GM12865 (cell line): ENCODE measurements at regions not wholly inside any gene's neighbourhood (a gene's known extent, or its start where the extent isn't known, plus 50 kb on each side); places are given as distances from the start of the nearest gene placed in this dataset.

Experiments used
- DNase-seq: peaks from one replicate; pipeline ENCODE4 v3.0.0; 2010; ENCODE audit warnings: low read depth
- H3K4me3 ChIP-seq: 2 replicates; pipeline ENCODE4 v1.5.1; 2011; ENCODE audit warnings: mild to moderate bottlenecking, low read depth, low read length, control low read depth
- CTCF ChIP-seq: IDR thresholded peaks from 2 replicates; pipeline ENCODE4 v1.5.1; 2011; ENCODE audit warnings: low read length, control low read depth, low read depth, inconsistent platforms; ENCODE audit not compliant: insufficient read depth; ENCODE audit errors: missing control alignments

DNA sequence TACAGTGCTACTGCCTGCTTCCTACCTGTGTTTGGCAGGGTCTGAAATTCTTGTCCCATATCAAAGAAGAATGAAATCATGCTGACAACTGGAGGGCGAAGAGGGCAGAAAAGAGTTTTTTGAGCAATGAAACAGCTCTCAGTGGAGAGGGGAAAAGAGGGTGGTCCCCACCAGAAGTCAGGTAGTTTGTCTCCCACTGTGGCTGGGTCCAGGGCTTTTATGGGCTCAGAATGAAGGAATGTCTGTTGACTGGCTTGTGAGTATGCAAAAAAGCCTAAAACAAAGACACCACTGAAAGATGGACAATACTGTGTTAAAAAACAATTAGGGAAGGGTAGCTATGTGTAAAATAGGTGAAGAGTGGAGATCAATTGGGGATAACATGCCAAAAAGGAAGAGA lies 115.0 kb downstream of the ADAM29 start:
- no peak for TF ChIP-seq CTCF
- H3K4me3 ChIP-seq = no peak overlapping the region
- no peak for DNase-seq

- H3K4me3 ChIP-seq = no peak overlapping the region
- DNase-seq = no peak
- no peak for TF ChIP-seq CTCF
Observed at GRCh38 chr4:175034007-175034406, 115.8 kb downstream of the ADAM29 start.

GRCh38 chr4:175034986-175035705 lies 117.0 kb downstream of the ADAM29 start:
- H3K4me3 ChIP-seq = no peak overlapping the region
- TF ChIP-seq CTCF = no peak
- DNase-seq = no peak

GRCh38 chr4:175035905-175036304 lies 117.7 kb downstream of the ADAM29 start:
- H3K4me3 ChIP-seq = no peak overlapping the region
- peak; percentile 65 for DNase-seq
- no peak for TF ChIP-seq CTCF

GRCh38 chr4:175048111-175048784 lies 130.1 kb downstream of the ADAM29 start:
- no peak for TF ChIP-seq CTCF
- DNase-seq = no peak
- H3K4me3 ChIP-seq = no peak overlapping the region

GRCh38 chr4:175048906-175049305 lies 130.7 kb downstream of the ADAM29 start:
- TF ChIP-seq CTCF = no peak
- no peak overlapping the region for H3K4me3 ChIP-seq
- DNase-seq = no peak

GRCh38 chr4:175051974-175052373 lies 133.8 kb downstream of the ADAM29 start:
- no peak for DNase-seq
- no peak for TF ChIP-seq CTCF
- no peak overlapping the region for H3K4me3 ChIP-seq
